Left lung (tissue), 4 donors: ENCODE measurements at regions not wholly inside any gene's neighbourhood (a gene's known extent, or its start where the extent isn't known, plus 50 kb on each side); places are given as distances from the start of the nearest gene placed in this dataset.

Source experiments
- ATAC-seq: fragments of 200-7000 bp; cut with Tn5 transposase; one replicate; pipeline ENCODE4 v1.9.1; 2020; ENCODE audit warnings: moderate library complexity
- DNase-seq, 4 donors: peaks; one replicate each; pipeline ENCODE4 v3.0.0-alpha.2; 2013 to 2020
- H3K27ac ChIP-seq, 2 donors: fragments of 200-600 bp; sonication (generic) in 1 of 2; one replicate each; pipeline versions ENCODE4 v1.5.0 to v1.8.0; 2020 to 2021
- H3K27me3 ChIP-seq, 2 donors: fragments of 200-600 bp; sonication (generic) in 1 of 2; one replicate each; pipeline versions ENCODE4 v1.5.0 to v1.8.0; 2020 to 2021
- H3K36me3 ChIP-seq, 2 donors: fragments of 200-600 bp; sonication (generic) in 1 of 2; one replicate each; pipeline versions ENCODE4 v1.5.0 to v1.8.0; 2020 to 2021
- H3K4me1 ChIP-seq, 2 donors: fragments of 200-600 bp; one replicate each; pipeline ENCODE4 v1.8.0; 2021
- H3K4me3 ChIP-seq, 2 donors: fragments of 200-600 bp; sonication (generic) in 1 of 2; one replicate each; pipeline versions ENCODE4 v1.5.0 to v1.8.0; 2020 to 2021; ENCODE audit warnings: mild to moderate bottlenecking in 1 of 2
- H3K9me3 ChIP-seq, 2 donors: fragments of 200-600 bp; sonication (generic) in 1 of 2; one replicate each; pipeline versions ENCODE4 v1.5.0 to v1.8.0; 2020 to 2021
- CTCF ChIP-seq, 2 donors: fragments of 200-600 bp; sonication (generic) in 1 of 2; IDR thresholded peaks; one replicate each; pipeline versions ENCODE4 v1.5.0 to v1.8.0; 2021; ENCODE audit warnings: antibody characterized with exemption in 2 of 2
- intact Hi-C, 2 donors: fragments of 100-400 bp; cut with DNase I; formaldehyde crosslinking; loops; one replicate each; pipeline versions ENCODE4 v1.11.2 to v1.14.2; 2022
- donor health status: DM: no; HTN: yes; CAD: no.
- donor health status: DM: no; HTN: no; CAD: no.

- H3K27me3 ChIP-seq = no peaks in the 10 kb centered on the region
- H3K9me3 ChIP-seq = peaks cover 0 to 15% of the 10 kb centered on the region in 2 donors
- no peak overlapping the region for H3K4me3 ChIP-seq
- ATAC-seq (no peak), DNase-seq (no peak)
- H3K36me3 ChIP-seq = no peaks in the 10 kb centered on the region
- H3K4me1 ChIP-seq = no peaks in the 10 kb centered on the region
- no peak for TF ChIP-seq CTCF (IDR thresholded peaks at IDR 0.05)
- no peak overlapping the region for H3K27ac ChIP-seq
- intact Hi-C loops = no loop called here
Observed at GRCh38 chr5:125393221-125393815, 646.9 kb upstream of the ZNF608 start.

- Histone ChIP-seq H3K4me1 (no peaks in the 10 kb centered on the region), H3K36me3 (no peaks in the 10 kb centered on the region), H3K4me3 (no peak overlapping the region), H3K27me3 (no peaks in the 10 kb centered on the region), H3K9me3 (peaks cover 0 to 15% of the 10 kb centered on the region in 2 donors), H3K27ac (no peak overlapping the region)
- DNase-seq = no peak
- no peak for TF ChIP-seq CTCF (IDR thresholded peaks at IDR 0.05)
- intact Hi-C loops = no loop called here
- ATAC-seq = no peak
Observed at GRCh38 chr5:125394661-125395280, 648.3 kb upstream of the ZNF608 start.

- Histone ChIP-seq H3K36me3 (no peaks in the 10 kb centered on the region), H3K27ac (no peak overlapping the region), H3K4me3 (no peak overlapping the region), H3K4me1 (no peaks in the 10 kb centered on the region), H3K9me3 (peaks cover 0 to 15% of the 10 kb centered on the region in 2 donors), H3K27me3 (no peaks in the 10 kb centered on the region)
- DNase-seq = no peak
- intact Hi-C loops = no loop called here
- ATAC-seq = no peak
- no peak for TF ChIP-seq CTCF (IDR thresholded peaks at IDR 0.05)
Observed at GRCh38 chr5:125396462-125396861, 650.0 kb upstream of the ZNF608 start.

GRCh38 chr5:125398466-125398865 is 652.0 kb upstream of the ZNF608 start:
- no peak for ATAC-seq
- Histone ChIP-seq H3K9me3 (peaks cover 0 to 10% of the 10 kb centered on the region in 2 donors), H3K27ac (no peak overlapping the region), H3K27me3 (no peaks in the 10 kb centered on the region), H3K36me3 (no peaks in the 10 kb centered on the region), H3K4me1 (no peaks in the 10 kb centered on the region), H3K4me3 (no peak overlapping the region)
- no peak for TF ChIP-seq CTCF (IDR thresholded peaks at IDR 0.05)
- DNase-seq = no peak
- intact Hi-C loops = no loop called here

GRCh38 chr5:125399885-125400284 is 653.4 kb upstream of the ZNF608 start:
- TF ChIP-seq CTCF (IDR thresholded peaks at IDR 0.05) = no peak
- intact Hi-C loops = no loop called here
- Histone ChIP-seq H3K27ac (no peak overlapping the region), H3K36me3 (no peaks in the 10 kb centered on the region), H3K4me1 (no peaks in the 10 kb centered on the region), H3K4me3 (no peak overlapping the region), H3K9me3 (peaks cover 0 to 10% of the 10 kb centered on the region in 2 donors), H3K27me3 (no peaks in the 10 kb centered on the region)
- DNase-seq = no peak
- no peak for ATAC-seq
